ENCODE measurements at regions not wholly inside any gene's neighbourhood (a gene's known extent, or its start where the extent isn't known, plus 50 kb on each side); places are given as distances from the start of the nearest gene placed in this dataset.

DNA sequence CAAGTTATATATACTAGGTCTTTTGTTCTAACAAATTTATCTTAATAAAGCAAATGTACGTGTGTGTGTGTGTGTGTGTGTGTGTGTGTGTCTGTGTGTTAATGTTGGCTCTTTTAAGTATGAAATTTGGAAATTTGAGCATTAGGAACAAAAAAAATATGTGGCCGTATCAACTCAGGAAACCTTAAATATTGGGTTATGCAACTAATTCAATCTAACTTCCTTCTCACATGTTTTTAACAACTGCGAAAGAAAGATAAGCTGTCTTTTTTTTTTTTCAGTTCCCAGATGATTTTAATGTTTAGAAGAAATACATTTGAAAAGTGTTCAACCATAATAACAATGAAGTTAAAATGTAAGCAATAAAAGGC lies 616.4 kb upstream of the ARID1B start:
- no peak for TF ChIP-seq GATA3 (IDR thresholded peaks at IDR 0.05; ENCODE audit: low read depth, low read length)
- no peak for TF ChIP-seq GATA2 (IDR thresholded peaks at IDR 0.05; ENCODE audit: low read depth, low read length)
